ENCODE measurements at regions not wholly inside any gene's neighbourhood (a gene's known extent, or its start where the extent isn't known, plus 50 kb on each side); places are given as distances from the start of the nearest gene placed in this dataset.

DNA sequence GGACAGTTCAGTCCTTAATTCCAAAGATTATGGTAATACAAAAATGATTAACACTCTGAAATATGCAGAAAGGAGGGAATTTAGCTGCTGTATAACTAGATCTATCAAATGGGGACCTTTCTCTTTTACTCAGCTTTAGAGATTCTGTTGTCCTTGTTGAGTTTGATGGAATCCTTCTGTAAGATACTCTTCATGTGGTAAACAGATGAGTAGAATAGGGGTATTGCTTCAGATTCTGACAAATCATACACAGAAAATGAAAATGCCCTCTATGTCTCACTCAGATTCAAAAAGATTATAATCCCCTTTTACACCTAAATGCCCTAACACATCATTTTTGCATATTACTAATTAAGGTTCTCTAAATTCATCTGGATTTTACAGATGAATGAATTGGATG is 50.7 kb downstream of the ARHGAP35 start:
- no peak for DNase-seq

DNA sequence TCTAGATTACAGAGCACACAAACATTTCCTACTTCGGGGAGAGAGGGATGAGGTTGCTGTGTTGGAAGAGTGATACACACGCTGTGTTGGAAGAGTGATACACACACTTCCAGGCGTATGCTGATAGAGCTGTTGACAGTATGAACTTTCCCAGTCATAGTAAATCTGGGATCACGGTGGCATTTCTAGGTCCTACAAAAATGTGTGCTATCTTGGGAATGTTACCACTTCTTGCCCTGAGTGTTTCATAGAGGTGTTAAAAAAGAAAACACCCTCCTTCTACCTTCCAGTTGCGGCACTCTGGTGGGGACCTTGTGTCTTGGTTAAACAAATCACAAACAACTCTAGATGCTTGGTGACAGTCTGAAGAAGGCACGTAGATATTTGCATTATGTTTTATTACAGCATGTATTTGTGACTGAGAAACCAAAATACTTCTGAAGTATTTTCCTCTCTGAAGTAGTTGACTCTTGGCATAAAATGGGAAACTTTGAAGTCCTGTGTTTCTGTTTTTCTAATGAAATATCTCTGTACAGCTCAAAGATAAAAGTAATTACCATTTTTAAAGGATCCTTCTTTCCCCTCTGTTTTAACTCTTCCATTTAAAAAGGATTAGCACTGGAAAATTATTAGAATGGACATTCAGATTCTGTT is 52.5 kb downstream of the ARHGAP35 start:
- no peak for DNase-seq

DNA sequence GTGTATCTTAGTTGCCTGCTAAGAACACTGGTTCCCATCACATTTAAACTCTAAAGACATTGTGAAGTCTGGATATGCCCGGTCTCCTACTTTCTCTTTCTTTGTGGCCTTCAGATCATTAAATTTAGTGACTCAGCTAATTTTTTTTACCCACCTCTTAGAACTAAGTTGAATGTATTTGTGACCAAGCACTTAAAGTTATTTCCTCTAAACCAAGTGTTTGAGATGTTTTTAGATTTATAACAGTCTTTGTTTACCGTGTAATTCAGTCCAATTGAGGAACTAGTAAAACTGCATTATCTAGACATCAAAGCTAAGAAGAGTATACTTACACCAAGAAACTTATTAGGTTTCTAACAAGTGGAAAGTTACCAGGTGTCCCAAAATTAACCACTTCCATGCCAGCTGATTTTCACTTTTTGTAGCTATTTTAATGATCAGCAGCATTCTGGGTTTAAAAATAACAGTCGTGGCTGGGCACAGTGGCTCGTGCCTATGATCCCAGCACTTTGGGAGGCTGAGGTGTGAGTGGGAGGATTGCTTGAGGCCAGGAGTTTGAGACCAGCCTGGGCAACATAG is 53.1 kb downstream of the ARHGAP35 start:
- DNase-seq: peak in 1 of 5 experiments; percentile 24

DNA sequence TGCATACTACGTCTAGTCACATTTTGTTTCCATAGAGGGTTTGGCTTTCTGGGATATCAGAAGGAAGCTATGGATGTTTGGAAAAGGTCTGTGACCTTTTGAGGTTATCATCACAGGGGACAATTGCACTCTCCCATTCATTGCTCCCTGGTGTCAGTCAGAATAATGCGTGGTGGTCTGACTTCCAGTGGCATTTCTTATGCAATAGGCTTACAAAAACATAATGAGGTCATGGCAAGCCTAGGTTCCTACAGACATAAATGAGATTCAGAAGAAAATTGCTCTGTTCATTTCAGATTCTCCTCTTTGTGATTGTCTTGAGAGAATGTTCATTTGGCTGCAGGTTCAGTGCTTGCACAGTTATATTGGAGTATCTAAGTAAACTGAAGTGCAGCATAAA is 54.6 kb downstream of the ARHGAP35 start:
- DNase-seq: no peak

DNA sequence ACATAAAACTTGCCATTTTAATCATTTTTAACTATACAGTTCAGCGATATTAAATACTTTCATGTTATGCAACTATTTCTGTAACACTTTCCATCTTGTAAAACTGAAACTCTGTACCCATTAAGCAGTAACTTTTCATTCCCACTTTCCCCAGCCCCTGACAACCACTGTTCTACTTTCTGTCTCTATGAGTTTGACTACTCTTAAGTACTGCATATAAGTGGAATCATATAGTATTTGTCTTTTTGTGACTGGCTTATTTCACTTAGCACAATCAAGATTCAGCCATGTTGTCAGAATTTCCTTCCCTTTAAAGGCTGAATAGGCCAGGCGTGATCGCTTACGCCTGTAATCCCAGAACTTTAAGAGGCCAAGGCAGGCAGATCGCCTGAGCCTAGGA is 56.2 kb downstream of the ARHGAP35 start:
- DNase-seq: no peak

DNA sequence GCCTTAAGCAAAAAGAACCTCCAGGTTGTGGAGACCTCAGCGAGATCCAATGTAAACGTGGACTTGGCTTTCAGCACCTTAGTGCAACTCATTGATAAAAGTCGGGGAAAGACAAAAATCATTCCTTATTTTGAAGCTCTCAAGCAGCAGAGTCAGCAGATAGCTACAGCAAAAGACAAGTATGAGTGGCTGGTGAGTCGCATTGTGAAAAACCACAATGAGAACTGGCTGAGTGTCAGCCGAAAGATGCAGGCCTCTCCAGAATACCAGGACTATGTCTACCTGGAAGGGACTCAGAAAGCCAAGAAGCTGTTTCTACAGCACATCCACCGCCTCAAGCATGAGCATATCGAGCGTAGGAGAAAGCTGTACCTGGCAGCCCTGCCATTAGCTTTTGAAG is 58.5 kb downstream of the ARHGAP35 start:
- no peak for DNase-seq

DNA sequence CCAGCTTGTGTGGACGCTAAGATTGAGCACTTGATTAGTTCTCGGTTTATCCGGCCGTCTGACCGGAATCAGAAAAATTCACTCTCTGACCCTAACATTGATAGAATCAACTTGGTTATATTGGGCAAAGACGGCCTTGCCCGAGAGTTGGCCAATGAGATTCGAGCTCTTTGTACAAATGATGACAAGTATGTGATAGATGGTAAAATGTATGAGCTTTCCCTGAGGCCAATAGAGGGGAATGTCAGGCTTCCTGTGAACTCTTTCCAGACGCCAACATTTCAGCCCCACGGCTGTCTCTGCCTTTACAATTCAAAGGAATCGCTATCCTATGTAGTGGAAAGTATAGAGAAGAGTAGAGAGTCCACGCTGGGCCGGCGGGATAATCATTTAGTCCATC is 59.6 kb downstream of the ARHGAP35 start:
- DNase-seq: no peak

DNA sequence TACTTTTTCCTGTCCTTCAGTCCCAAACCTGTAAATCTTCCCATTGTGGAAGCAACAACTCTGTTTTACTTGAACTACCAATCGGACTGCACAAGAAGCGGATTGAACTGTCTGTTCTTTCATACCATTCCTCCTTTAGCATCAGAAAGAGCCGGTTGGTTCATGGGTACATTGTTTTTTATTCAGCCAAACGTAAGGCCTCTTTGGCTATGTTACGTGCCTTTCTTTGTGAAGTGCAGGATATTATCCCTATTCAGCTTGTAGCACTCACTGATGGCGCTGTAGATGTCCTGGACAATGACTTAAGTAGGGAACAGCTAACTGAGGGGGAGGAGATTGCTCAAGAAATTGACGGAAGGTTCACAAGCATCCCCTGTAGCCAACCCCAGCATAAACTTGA is 60.3 kb downstream of the ARHGAP35 start:
- no peak for DNase-seq

DNA sequence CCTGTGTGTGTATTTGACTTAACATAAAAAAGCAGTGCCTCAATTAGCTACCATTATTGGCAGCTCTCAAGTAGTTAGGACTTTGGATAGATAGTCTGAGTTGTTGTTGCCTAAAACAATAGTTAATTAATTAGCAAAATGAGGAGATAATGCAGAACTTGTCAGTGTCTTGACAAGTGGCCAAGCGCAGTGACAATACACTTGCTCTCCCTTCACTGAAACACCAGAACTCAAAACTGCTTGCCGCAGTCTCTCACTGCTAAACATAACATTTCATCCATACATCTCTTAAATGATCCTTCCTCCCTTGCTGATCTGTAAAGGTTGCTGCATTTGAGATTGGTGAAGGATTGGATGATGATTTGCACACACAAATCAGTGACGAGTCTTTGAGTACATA is 61.7 kb downstream of the ARHGAP35 start:
- no peak for DNase-seq

DNA sequence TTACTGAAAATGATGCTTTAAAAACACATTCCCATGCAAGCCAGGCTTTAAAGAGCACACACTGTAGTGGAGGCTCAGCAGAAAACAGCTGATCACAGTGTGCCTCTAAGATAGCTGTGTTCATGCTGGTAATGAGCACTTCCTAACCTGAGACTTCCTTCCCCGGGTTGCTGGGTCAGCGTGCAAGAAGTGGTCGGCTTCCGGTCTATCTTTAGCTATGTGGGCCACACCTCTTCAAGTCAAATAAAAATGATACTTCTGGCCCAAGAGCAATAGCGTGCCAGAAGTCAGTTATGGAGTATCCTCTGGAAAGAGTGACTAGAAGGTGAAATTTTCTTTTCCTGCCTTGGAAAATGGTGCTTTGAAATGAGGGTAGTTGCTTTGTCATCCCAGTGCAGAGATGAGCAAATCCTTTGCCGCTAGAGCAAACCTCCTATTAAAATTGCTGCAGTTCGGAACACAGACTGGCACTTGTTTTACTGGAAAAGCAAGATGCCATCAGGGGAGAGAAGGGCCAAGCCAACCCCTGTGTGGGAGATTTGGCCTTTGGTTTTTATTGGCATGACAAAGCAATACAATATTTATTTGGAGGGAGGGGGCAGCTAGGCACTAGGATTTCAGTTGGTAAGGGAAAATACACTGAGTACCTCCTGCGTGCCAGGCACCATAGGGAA is 64.2 kb downstream of the ARHGAP35 start:
- peak in 1 of 5 experiments; percentile 55 for DNase-seq

DNA sequence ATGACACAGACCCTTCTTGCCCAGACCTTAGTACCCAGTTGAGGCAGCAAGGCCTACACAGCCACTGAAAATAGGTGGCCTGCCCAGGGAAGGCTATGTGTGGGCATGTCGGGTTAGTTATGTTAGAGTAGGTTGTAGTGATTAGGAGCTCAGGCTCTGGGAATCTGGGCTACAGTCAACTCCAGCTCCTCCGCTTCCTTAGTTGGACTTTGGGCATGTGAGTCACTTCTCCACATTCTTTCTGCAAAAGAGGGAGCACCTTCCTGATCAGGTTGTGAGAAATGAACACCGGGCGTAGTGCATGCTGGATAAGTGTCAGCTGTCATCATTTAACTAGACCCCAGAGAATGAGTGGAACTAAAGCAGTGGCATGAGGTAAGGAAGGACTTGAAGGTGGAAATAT is 64.8 kb downstream of the ARHGAP35 start:
- DNase-seq: no peak

DNA sequence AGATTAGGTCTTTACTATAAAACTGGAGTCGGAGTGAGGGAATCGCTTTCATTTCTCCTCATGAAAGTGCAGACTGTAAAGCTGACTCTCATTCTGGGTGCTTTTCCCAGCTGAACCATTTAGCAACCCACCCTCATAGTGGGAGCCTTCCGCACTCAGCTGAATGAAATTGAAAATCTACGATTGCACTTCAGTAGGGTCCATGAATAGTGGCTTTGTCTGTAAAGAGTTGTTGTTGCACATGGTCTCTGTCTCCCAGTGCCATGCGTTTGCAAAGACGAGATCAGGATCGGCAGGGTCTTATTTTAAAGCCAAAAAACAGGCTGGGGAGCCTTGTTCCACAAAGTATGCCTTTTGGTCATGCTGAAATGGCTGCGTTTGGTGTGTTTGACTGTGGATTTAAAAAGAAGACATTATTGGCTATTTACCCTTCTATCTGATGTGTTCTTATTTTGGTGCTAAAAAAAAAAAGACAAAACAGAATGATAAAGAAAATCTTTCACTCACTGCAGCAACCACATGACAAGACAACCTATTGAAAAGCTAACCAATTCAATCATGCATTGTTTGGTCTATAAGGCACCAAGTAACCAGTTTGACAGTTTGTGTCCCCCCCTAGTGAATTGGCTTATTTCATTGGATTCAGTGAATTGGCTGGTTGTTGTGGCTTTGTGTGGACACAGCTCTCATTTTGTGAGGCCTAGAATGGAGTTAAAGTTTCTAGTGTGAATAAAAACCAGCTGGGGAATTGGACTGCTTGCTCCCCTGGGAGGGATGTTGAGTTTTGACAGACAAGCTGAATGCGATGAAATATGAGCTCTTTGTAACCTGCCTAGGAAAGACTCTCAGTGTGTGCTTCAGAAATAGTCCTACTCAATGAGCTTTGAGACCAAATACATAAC is 65.6 kb downstream of the ARHGAP35 start:
- no peak for DNase-seq

DNA sequence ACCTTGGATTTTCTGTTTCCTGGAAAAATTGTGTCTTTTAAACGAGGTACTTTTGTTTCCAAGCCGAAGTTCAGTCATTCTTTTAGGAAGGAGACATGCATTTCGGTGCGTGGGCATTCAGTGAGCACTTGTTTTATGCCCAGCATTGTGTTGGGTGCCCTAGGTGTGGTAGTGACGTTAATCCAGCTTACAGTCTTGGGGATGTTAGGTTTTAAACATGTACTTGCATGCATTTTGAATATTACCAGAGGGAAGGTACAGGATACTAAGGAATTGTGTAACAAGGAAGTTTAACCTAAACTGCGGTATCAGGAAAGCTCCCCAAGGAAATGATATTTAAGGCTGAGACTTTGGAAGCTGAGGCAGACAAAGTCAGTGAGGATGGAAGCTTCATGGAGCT is 66.3 kb downstream of the ARHGAP35 start:
- DNase-seq: no peak

DNA sequence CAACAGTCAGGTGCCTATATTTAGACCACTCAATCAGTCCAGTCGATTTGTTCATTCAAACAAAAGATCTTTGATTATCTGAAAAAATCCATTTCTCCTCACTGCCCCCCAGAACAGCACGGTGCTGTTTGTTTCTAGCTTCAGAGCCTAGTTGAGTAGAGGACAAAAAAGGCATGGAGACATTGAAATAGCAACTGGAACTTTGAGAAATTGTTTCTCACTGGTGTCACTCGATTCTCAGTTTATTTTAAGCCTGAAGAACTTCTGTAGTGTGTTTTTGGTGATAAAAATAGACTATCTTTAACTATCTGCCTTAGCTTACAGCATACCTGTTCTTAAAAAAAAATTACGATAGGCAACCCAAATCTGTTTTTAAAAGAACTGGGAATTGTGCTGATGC is 67.1 kb downstream of the ARHGAP35 start:
- DNase-seq: no peak

DNA sequence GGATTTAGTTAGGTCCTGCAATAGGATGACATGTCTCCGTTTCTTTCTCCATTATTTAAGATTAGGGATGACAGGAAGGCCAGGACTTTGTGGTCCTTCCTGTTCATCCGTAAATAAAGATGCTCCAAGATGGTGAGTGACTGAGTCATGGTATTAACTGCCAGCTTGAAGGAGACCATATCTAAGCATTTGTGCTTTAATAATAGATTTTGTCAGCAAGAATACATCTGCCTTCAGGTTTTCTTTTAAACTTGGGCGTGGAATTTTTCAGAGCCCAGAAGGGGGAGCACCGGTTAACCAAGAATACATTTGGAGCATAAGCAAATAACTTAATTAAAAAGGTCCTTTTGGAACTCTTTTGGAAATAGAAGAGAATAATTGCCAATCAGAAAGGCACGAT is 68.2 kb downstream of the ARHGAP35 start:
- DNase-seq: no peak

DNA sequence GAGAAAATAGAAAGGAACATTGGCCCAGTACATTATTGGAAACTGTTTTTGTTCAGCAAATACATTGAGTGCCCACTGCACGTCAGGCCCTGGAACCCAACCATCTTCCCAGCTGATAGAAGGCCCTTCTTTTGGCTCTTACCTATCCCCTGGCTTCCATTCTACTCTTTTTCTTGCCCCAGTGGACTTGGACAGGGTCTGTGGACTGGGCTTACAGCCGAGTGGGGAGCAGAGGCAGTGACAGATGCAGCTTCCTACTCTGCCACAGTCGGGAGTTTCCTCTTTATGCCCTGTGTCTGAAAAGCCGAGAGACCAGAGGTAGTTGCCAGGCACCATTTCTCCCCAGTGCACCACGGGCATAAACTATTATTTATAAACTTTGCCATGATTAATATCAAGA is 70.4 kb downstream of the ARHGAP35 start:
- DNase-seq: no peak

DNA sequence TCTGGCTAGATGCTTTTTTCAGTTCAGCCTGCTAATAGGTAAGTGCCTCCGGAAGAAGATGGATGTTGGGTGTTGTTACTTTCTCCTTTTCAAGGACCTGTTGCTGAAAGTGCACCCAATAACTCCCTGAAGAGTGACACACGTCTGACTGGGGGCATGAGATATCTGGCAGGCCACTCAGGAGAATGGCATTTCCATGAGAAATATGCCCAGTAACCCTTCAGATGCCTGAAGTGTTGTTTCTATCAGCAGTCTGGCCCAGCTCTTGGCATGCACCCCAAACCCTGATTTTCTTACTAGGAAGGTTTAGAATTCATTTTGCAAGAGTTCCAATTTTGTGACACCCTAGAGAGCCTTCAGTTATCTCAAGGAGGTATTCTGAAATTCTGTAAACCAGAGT is 71.5 kb downstream of the ARHGAP35 start:
- no peak for DNase-seq

DNA sequence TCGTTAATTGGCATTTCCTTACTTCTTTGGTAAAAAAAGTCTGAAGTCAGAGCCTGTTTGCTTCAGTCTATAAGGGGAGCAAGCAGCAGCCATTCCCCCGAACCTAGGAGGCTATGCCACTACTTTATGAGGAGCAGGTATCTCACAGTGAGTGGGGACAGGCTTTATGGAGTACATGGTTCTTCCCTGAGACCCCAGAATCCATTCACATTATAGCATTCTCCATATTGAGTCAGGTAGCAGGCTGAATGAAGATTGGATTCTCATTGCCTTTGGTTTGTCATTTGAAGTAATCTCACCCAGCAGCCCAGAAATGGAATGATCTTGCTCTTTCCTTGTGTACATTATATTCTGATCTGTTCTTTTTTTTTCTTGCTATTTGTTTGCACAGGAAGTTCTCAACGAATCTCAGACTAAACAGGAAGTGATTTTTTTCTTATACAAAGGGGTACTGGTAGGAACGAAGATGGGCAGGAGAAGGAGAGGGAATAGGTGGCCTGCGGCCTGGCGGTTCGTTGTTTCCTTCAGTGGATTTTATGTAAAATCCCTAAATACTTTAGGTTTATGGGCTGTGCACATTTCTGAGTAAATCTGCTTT is 74.4 kb downstream of the ARHGAP35 start:
- DNase-seq: peak in 2 of 5 experiments; percentile 60 to 63

DNA sequence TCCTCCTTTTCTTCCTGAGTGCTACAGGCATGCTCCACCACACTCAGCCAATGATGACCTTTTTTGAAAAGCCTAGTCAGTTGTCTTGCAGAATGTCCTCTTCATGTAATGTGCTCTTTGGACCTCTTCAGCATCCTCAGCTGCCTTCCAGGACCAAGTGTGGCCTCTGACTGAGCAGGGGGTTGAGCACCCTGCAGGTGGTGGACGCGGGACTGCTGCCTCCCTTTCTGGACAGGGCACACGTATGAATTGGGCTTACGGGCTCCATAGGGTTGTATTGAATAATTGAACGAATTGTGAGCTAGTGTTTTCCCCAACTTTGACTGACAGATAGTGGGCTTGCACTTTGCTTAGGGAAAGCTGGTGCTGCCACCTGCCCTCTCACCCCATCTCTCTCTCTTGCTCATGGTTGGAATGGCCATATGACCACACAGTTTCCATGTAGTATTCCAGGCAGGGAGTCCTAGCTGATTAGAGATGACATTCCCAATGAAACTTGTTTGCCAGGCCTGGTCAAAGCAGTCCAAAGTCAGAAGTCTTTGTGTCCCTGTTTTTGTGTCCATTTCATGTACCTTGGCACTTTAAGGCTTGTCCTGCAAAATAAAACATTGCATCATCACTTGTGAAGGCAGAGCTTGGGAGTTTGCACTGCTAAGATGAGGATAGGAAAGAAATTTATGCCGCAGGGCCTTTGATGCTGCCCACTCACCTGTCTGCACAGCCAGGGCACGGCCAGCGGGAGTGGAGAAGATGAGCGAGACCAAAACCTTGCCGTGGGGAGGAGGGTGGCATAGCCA is 76.3 kb upstream of the NPAS1 start:
- DNase-seq: no peak

DNA sequence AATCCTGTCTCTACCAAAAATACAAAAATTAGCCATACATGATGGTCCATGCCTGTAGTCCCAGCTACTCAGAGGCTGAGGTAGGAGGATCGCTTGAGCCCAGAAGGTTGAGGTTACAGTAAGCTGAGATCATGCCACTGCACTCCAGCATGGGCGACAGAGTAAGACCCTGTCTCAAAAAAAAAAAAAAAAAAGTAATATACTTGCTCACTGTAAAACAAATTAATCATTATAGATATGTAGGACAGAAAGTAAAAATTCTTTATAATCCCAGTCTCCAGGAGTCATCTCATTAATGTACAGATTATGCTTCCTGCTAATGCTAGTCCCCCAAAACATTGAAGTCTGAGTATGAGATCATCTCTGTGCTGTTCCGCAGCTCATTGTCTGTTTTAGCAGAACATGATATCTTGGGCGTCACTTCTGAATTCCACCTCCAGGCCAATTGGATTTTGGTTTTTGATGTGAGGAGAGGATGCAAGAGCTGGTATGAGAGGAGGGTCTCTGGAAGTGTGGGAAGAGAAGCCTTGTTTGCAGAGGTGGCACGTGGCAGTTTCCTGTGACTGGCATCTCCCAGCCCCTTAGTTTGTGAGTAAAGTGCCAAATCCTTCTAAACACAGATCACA is 75.4 kb upstream of the NPAS1 start:
- no peak for DNase-seq

DNA sequence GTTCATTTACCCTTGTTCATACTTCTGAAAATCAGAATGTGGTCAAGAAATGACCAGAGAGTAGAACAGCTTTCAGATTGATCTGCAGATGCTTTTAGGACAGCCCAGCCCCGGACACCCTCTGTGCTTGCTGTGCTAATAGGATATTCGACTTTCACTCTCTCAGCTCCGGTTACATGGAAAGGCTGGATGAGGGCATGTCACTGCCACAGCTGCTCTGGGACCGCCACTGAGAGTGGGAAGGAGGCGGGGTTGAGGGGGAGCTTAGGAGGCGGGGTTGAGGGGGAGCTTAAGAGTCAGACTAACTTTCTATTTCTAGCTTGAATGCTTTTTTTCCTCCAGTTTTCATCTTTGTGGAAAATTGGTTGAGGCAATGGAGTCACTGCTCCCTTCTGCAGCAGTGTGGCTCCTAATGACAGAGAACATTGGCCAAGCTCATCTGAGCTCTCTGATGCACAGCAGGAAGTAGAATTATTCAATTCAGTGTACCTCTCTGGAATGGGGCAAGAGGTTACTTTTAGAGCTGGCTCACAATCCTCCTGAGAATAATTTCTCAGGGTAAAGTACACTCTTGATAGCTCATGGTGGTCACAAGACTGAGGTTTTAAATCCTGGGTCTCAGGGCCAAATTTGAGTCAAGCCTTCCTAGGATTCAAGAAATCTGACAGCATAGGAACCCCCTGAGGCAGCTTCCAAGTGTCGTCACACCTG is 74.6 kb upstream of the NPAS1 start:
- no peak for DNase-seq

Measured in T-helper 2 cell (primary cell).